SK-N-SH (cell line): ENCODE measurements at regions not wholly inside any gene's neighbourhood (a gene's known extent, or its start where the extent isn't known, plus 50 kb on each side); places are given as distances from the start of the nearest gene placed in this dataset.

ENCODE experiments used
- CTCF ChIA-PET: fragments of 300-600, 350-600 bp; formaldehyde crosslinking; extraction: SDS; loops from one replicate; lab custom pipeline; 2021; lab: Yijun Ruan, JAX
- POLR2A ChIA-PET: fragments of 350-600 bp; sonication (Branson Sonifier 250); formaldehyde crosslinking; extraction: SDS; loops from one replicate; lab custom pipeline; 2020; ENCODE audit warnings: antibody characterized with exemption, inconsistent platforms; lab: Yijun Ruan, JAX
- DNase-seq: peaks from one replicate; pipeline ENCODE4 v3.0.0; 2012
- H2AFZ ChIP-seq: fragments of 200-600 bp; sonication (generic); 2 replicates; pipeline ENCODE4 v1.8.1; 2016; ENCODE audit warnings: antibody characterized with exemption, mild to moderate bottlenecking, low read depth
- H3F3A ChIP-seq: fragments of 200-600 bp; sonication (generic); replicated peaks from 2 replicates; pipeline ENCODE3; 2016; ENCODE audit warnings: antibody characterized with exemption, mild to moderate bottlenecking; ENCODE audit not compliant: insufficient read depth
- H3K27ac ChIP-seq, 2 experiments: fragments of 200-500 bp in 1 of 2; fragments of 200-600 bp in 1 of 2; sonication (Bioruptor generic) in 1 of 2; sonication (generic), shearing (Covaris generic) in 1 of 2; 2 replicates each; pipeline versions ENCODE4 v1.5.1 to v1.6.1; 2014 to 2016; ENCODE audit warnings: low read depth in 2 of 2, inconsistent platforms in 1 of 2, low read length in 1 of 2, mild to moderate bottlenecking in 1 of 2, mixed read lengths in 1 of 2
- H3K27me3 ChIP-seq: fragments of 200-600 bp; sonication (generic), shearing (Covaris generic); 2 replicates; pipeline ENCODE4 v1.6.1; 2016; ENCODE audit warnings: mixed run types; ENCODE audit not compliant: insufficient read depth
- H3K36me3 ChIP-seq, 2 experiments: fragments of 200-500 bp in 1 of 2; fragments of 200-600 bp in 1 of 2; sonication (Bioruptor generic) in 1 of 2; sonication (generic) in 1 of 2; replicated peaks in 1 of 2; 2 replicates each; pipeline versions ENCODE3 to v1.5.1; 2014 to 2016; ENCODE audit warnings: low read length in 1 of 2, mild to moderate bottlenecking in 1 of 2; ENCODE audit not compliant: insufficient read depth in 2 of 2, control insufficient read depth in 1 of 2
- H3K4me1 ChIP-seq, 2 experiments: fragments of 200-500 bp in 1 of 2; fragments of 200-600 bp in 1 of 2; sonication (Bioruptor generic) in 1 of 2; sonication (generic), shearing (Covaris generic) in 1 of 2; 2 replicates each; pipeline versions ENCODE4 v1.5.1 to v1.6.1; 2014 to 2016; ENCODE audit warnings: low read depth in 1 of 2, low read length in 1 of 2, mixed run types in 1 of 2; ENCODE audit not compliant: insufficient read depth in 2 of 2, control insufficient read depth in 1 of 2
- H3K4me2 ChIP-seq: fragments of 200-600 bp; sonication (generic), shearing (Covaris generic); 2 replicates; pipeline ENCODE4 v1.6.1; 2017; ENCODE audit warnings: mixed run types
- H3K4me3 ChIP-seq, 2 experiments: fragments of 200-500 bp in 1 of 2; fragments of 200-600 bp in 1 of 2; sonication (Bioruptor generic) in 1 of 2; sonication (generic), shearing (Covaris generic) in 1 of 2; 2 replicates each; pipeline versions ENCODE4 v1.5.1 to v1.8.1; 2014 to 2016; ENCODE audit warnings: low read depth in 2 of 2, inconsistent platforms in 1 of 2, low read length in 1 of 2, mild to moderate bottlenecking in 1 of 2, mixed read lengths in 1 of 2, moderate library complexity in 1 of 2
- H3K79me2 ChIP-seq: fragments of 200-600 bp; sonication (generic); 2 replicates; pipeline ENCODE4 v1.8.1; 2017; ENCODE audit warnings: mild to moderate bottlenecking; ENCODE audit not compliant: insufficient read depth
- H3K9ac ChIP-seq: fragments of 200-600 bp; sonication (generic); 2 replicates; pipeline ENCODE4 v1.6.1; 2017; ENCODE audit warnings: mixed run types
- H3K9me2 ChIP-seq: fragments of 200-600 bp; sonication (generic); 2 replicates; pipeline ENCODE4 v1.6.1; 2017; ENCODE audit warnings: mixed run types
- H3K9me3 ChIP-seq: fragments of 200-600 bp; sonication (generic); 2 replicates; pipeline ENCODE4 v1.6.1; 2017; ENCODE audit warnings: mixed run types, mild to moderate bottlenecking, moderate library complexity
- H4K20me1 ChIP-seq: fragments of 200-600 bp; sonication (generic); 2 replicates; pipeline ENCODE4 v1.6.1; 2017; ENCODE audit warnings: mild to moderate bottlenecking, mixed run types; ENCODE audit not compliant: insufficient read depth
- EP300 ChIP-seq, 2 experiments: IDR thresholded peaks; 2 replicates each; pipeline versions ENCODE4 v1.4.0 to v1.6.1; 2012; ENCODE audit warnings: borderline replicate concordance in 1 of 2, low read depth in 1 of 2, low read length in 1 of 2
- EZH2phosphoT487 ChIP-seq: fragments of 200-600 bp; sonication (generic); IDR thresholded peaks from 2 replicates; pipeline ENCODE4 v1.6.1; 2017; ENCODE audit warnings: low read depth, mixed run types, mild to moderate bottlenecking, antibody characterized with exemption, moderate library complexity, borderline replicate concordance
- FOSL2 ChIP-seq: IDR thresholded peaks from 2 replicates; pipeline ENCODE4 v1.4.0; 2012; ENCODE audit warnings: low read depth, mild to moderate bottlenecking, moderate library complexity, borderline replicate concordance
- GATA2 ChIP-seq: sonication (generic); formaldehyde crosslinking; IDR thresholded peaks from 2 replicates; pipeline ENCODE4 v1.5.0; 2020; ENCODE audit warnings: mild to moderate bottlenecking, missing genetic modification reagents
- NFIC ChIP-seq: IDR thresholded peaks from 2 replicates; pipeline ENCODE4 v1.4.0; 2012; ENCODE audit warnings: borderline replicate concordance
- NRF1 ChIP-seq: IDR thresholded peaks from 2 replicates; pipeline ENCODE4 v1.6.1; 2012; ENCODE audit warnings: low read depth, mild to moderate bottlenecking, low read length
- RCOR1 ChIP-seq: fragments of 150-350 bp; IDR thresholded peaks from 2 replicates; pipeline ENCODE4 v1.6.1; 2017; ENCODE audit warnings: antibody characterized with exemption, low read length
- SIN3A ChIP-seq: IDR thresholded peaks from 2 replicates; pipeline ENCODE4 v1.6.1; 2012; ENCODE audit warnings: low read depth, mild to moderate bottlenecking, low read length, moderate library complexity, borderline replicate concordance
- TEAD4 ChIP-seq: IDR thresholded peaks from 2 replicates; pipeline ENCODE4 v1.4.0; 2012; ENCODE audit warnings: mild to moderate bottlenecking, borderline replicate concordance; ENCODE audit not compliant: insufficient read depth
- YY1 ChIP-seq: IDR thresholded peaks from 2 replicates; pipeline ENCODE4 v1.4.0; 2012; ENCODE audit warnings: low read depth, mild to moderate bottlenecking
- WGBS: methylation state at CpG from one replicate; pipeline ENCODE4 v1.1.6; 2017; ENCODE audit warnings: low lambda C conversion rate; 5-methylcytosine and 5-hydroxymethylcytosine counted together
- TF ChIP-seq, protein P1 (sequence below): fragments of 200-600 bp; sonication (generic); IDR thresholded peaks from 2 replicates; pipeline ENCODE4 v1.6.1; 2017; ENCODE audit warnings: antibody characterized with exemption, mild to moderate bottlenecking, moderate library complexity
- TF ChIP-seq, protein P2 (sequence below): IDR thresholded peaks from 2 replicates; pipeline ENCODE4 v1.6.1; 2012; ENCODE audit warnings: mild to moderate bottlenecking, low read depth, low read length, moderate library complexity

GRCh38 chr12:90481748-90482147 lies 473.2 kb downstream of the CCER1 start:
- POLR2A ChIA-PET, result no interaction called here
- no peak overlapping the region for H3K9ac ChIP-seq
- no peak overlapping the region for H3K4me3 ChIP-seq
- TF ChIP-seq, protein P1, sequence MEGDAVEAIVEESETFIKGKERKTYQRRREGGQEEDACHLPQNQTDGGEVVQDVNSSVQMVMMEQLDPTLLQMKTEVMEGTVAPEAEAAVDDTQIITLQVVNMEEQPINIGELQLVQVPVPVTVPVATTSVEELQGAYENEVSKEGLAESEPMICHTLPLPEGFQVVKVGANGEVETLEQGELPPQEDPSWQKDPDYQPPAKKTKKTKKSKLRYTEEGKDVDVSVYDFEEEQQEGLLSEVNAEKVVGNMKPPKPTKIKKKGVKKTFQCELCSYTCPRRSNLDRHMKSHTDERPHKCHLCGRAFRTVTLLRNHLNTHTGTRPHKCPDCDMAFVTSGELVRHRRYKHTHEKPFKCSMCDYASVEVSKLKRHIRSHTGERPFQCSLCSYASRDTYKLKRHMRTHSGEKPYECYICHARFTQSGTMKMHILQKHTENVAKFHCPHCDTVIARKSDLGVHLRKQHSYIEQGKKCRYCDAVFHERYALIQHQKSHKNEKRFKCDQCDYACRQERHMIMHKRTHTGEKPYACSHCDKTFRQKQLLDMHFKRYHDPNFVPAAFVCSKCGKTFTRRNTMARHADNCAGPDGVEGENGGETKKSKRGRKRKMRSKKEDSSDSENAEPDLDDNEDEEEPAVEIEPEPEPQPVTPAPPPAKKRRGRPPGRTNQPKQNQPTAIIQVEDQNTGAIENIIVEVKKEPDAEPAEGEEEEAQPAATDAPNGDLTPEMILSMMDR, result no peak
- TF ChIP-seq YY1, result no peak
- no peak for TF ChIP-seq FOSL2
- no peak for TF ChIP-seq SIN3A
- TF ChIP-seq TEAD4, result no peak
- TF ChIP-seq RCOR1, result no peak
- TF ChIP-seq NFIC, result no peak
- TF ChIP-seq, protein P2, sequence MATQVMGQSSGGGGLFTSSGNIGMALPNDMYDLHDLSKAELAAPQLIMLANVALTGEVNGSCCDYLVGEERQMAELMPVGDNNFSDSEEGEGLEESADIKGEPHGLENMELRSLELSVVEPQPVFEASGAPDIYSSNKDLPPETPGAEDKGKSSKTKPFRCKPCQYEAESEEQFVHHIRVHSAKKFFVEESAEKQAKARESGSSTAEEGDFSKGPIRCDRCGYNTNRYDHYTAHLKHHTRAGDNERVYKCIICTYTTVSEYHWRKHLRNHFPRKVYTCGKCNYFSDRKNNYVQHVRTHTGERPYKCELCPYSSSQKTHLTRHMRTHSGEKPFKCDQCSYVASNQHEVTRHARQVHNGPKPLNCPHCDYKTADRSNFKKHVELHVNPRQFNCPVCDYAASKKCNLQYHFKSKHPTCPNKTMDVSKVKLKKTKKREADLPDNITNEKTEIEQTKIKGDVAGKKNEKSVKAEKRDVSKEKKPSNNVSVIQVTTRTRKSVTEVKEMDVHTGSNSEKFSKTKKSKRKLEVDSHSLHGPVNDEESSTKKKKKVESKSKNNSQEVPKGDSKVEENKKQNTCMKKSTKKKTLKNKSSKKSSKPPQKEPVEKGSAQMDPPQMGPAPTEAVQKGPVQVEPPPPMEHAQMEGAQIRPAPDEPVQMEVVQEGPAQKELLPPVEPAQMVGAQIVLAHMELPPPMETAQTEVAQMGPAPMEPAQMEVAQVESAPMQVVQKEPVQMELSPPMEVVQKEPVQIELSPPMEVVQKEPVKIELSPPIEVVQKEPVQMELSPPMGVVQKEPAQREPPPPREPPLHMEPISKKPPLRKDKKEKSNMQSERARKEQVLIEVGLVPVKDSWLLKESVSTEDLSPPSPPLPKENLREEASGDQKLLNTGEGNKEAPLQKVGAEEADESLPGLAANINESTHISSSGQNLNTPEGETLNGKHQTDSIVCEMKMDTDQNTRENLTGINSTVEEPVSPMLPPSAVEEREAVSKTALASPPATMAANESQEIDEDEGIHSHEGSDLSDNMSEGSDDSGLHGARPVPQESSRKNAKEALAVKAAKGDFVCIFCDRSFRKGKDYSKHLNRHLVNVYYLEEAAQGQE, result no peak
- TF ChIP-seq NRF1, result no peak
- DNase-seq, result no peak
- H3K9me2 ChIP-seq, result no peaks in the 10 kb centered on the region
- CTCF ChIA-PET, result no interaction called here
- peaks cover 0 to 7% of the 10 kb centered on the region in 2 experiments; a peak in 3 of 4 replicates for H3K4me1 ChIP-seq
- H2AFZ ChIP-seq, result no peak overlapping the region
- WGBS, result 20% methylated on average over 1 of the region's 1 CpG
- H3F3A ChIP-seq, result no peaks in the 10 kb centered on the region
- no peaks in the 10 kb centered on the region for H3K79me2 ChIP-seq
- H4K20me1 ChIP-seq, result no peaks in the 10 kb centered on the region
- H3K4me2 ChIP-seq, result no peak overlapping the region
- H3K27me3 ChIP-seq, result no peaks in the 10 kb centered on the region
- no peak overlapping the region for H3K27ac ChIP-seq
- H3K36me3 ChIP-seq, result no peaks in the 10 kb centered on the region
- H3K9me3 ChIP-seq, result no peaks in the 10 kb centered on the region

DNA sequence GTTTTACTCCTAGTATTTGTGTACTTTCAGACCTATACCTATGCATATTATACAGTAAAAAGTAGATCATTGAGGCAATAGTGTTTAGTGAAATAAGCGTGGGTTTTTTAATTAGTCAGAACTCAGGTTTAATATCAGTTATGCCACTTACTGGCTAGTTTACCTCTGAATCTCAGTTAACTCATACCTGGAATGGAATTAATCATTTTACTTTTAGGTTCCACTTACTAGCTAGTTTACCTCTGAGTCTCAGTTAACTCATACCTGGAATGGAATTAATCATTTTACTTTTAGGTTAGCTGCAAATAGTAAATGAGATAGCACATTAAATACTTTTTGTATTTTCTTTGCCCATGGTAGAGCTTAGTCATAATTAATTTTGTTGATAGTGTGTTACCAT lies 475.7 kb downstream of the CCER1 start:
- no peak for DNase-seq
- Histone ChIP-seq H3K4me1 (peaks cover 0 to 7% of the 10 kb centered on the region in 2 experiments; a peak in 3 of 4 replicates), H3K9me3 (no peaks in the 10 kb centered on the region), H4K20me1 (no peaks in the 10 kb centered on the region), H3K9me2 (no peaks in the 10 kb centered on the region), H3K9ac (no peak overlapping the region), H3F3A (no peaks in the 10 kb centered on the region), H3K4me2 (no peak overlapping the region), H3K36me3 (no peaks in the 10 kb centered on the region), H3K27ac (no peak overlapping the region), H3K79me2 (no peaks in the 10 kb centered on the region), H3K4me3 (no peak overlapping the region), H2AFZ (no peak overlapping the region), H3K27me3 (no peaks in the 10 kb centered on the region)
- WGBS, result 76% methylated on average over 1 of the region's 1 CpG
- ChIA-PET CTCF (no interaction called here), POLR2A (no interaction called here)
- no peak for TF ChIP-seq GATA2 (CRISPR knock-in tag)
- no peak for TF ChIP-seq EP300 (IDR thresholded peaks at IDR 0.05; ENCODE audit: borderline replicate concordance in 1 of 2, low read depth in 1 of 2, low read length in 1 of 2)
- TF ChIP-seq EZH2phosphoT487, result no peak
